ENCODE measurements at regions not wholly inside any gene's neighbourhood (a gene's known extent, or its start where the extent isn't known, plus 50 kb on each side); places are given as distances from the start of the nearest gene placed in this dataset.

- DNase-seq, result no peak
These were observed 51.4 kb upstream of the TMEM132E start for GRCh38 chr17:34527908-34528470.

GRCh38 chr17:34527136-34527907 lies 52.1 kb upstream of the TMEM132E start:
- DNase-seq, result no peak

DNA sequence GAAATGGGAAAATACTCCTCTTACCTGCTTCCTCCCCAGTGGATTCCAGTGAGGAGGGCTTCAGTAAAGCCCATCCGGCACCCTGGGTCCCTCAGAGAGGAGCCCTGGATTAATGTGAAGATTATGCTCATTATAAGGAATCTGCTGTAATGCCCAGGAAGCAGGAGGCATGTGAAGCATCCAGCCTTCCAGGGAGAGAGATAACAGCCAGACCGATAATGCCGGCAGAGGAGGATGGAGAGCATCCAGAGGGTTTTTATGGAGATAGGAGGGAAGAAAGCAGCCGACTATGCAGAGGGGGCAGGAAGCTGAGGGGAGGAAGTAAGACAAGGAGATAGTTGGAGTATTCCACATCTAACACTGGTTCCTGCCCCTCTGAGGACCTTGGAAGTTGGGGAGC lies 53.7 kb upstream of the TMEM132E start:
- no peak for DNase-seq

GRCh38 chr17:34521955-34522354 lies 57.4 kb upstream of the TMEM132E start:
- DNase-seq, result no peak

- no peak for DNase-seq
These were observed 60.1 kb upstream of the TMEM132E start for GRCh38 chr17:34519282-34519681.

DNA sequence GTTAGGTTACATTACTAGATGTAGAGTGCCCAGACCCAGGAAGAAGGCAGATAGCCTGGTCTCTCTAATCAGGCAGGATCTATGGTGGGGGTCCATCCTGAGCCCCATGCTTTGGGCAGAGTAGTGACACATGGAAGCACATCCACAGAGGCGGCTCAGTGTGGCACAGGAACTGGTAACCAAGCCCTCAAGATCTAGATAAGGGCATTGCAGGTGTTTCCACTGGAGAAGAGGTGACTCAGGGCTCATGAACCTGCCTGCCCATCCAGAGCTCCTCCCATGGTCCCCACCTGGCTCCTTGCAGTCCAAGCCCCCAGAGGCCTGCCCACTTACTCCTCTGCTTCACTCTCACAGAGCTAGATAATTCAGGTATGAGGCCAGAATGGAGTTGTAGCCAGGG lies 62.0 kb upstream of the TMEM132E start:
- no peak for DNase-seq

GRCh38 chr17:34511931-34512330 lies 67.5 kb upstream of the TMEM132E start:
- no peak for DNase-seq

GRCh38 chr17:34511265-34511664 lies 68.1 kb upstream of the TMEM132E start:
- DNase-seq, result no peak

DNA sequence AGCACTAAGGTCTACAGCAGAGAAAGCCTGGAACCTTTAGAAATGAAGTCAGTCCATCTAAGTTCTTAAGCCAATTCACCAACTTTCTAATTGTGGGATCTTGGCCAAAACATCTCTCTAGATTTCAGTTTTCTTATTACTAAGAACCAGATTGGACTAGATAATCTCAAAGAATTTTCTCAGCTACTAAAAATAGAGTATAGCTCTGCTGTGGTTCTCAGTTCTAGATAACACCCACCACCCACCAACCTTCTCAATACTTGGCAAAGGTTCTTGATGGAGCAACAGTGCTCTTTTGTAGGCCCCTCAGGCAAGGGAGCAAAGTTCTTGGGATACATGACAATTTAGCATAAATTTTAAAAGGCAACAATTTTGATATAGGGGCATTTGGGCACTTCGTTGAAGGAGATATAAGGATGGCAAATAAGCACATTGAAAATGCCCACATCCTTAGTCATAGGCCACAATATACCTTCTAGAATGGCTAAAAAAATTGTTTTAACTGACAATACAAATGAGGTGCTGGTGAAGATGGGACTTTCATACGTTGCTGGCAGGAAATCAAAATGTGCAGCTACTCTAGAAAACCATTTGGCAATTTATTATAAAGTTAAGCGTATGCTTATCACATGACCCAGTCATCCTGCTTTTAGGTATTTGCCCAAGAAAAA lies 74.4 kb upstream of the TMEM132E start:
- DNase-seq, result no peak

- DNase-seq, result peak; percentile 7 to 33
These were observed 75.7 kb upstream of the TMEM132E start for GRCh38 chr17:34503528-34504195.

DNA sequence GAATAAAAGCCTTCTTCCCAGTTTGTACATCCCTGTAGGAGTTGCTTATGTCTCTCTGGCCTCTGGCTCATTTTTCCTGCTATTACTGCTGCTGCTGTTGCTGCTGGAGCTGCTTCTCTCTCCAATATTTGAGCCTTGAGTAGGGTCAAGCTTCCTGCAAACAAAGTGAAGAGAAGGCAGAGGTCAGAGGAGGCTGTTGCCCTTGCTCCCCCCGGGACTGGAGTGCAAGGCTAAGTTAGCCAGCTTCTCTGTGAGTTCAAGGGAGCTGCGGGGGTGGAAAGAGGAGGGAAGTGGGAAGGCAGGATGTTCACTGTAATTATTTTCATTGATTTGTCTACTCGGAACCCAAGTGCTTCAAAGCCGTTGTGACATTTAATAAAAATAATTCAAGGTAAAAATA lies 77.0 kb upstream of the TMEM132E start:
- no peak for DNase-seq

DNA sequence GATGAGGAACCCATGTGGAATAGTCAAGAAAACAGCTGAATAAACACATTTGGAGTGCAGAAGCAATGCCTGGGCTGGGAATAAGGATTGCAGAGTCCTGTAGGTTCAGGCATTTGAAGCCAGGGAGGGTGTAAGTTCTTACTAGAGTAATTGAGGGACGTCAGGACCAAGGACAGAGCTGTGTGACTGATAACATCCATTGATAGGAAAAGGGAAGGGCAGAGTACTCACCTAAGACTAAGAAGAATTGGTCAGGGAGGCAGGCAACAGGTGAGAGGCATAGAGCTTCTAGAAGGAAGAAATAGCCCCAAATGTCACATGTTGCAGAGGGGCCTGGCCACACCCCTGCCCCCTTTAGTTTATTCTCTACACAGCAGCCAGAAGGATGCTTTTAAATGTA lies 79.8 kb upstream of the TMEM132E start:
- DNase-seq, result no peak

GRCh38 chr17:34493917-34494316 lies 85.5 kb upstream of the TMEM132E start:
- no peak for DNase-seq

DNA sequence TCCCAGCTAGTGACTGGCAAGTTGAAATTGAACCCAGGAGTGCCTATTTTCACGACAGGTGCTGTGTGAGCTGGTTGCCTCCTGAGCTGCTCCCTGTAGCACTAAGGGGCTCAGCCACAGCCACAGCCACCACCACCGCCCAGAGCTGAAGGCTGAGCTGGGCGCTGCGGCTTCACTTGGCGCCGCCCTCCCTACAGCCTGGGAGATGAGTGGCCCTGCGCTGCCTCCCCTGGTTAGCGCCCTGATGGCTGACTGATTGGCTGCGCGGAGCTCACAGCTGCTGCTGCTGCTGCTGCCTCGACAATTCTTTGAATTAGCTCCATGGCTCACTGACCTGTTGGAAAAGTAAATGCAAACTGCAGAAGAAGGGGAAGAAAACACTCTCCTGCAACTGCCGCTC lies 91.8 kb upstream of the TMEM132E start:
- DNase-seq, result no peak

DNA sequence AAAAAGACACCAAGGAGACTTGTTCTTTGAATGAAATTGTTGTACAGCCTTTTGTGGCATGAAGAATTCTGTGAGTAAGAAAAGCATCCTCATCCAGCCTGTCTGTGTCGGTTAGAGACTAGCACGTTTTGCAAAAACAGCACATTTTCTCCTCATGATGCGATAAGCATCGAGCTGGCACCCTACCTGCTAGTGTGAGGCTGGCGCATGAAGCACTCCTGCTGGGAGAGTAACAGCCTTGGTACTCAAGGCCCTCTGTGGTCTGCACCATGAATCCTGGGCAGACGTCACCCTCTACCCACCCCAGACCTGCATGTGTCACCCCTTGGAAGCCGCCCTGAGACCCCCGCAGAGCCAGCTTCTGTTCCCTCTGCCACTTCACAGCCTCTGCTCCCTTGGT lies 92.6 kb upstream of the TMEM132E start:
- no peak for DNase-seq

DNA sequence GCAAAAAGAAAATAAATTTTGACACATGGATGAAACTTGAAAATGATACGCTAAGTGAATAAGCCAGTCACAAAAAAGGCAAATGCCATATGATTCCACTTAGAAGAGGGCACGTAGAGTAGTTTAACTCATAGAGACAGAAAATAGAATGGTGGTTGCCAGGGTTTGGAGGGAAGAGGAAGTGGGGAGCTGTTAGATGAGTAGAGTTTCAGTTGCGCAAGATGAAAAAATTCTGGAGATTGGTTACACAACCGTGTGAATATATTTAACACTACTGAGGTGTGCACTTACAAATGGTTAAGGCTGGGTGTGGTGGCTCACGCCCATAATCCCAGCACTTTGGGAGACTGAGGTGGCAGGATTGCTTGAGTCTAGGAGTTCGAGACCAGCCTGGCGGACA lies 93.4 kb upstream of the TMEM132E start:
- no peak for DNase-seq

- DNase-seq, result no peak
These were observed 95.1 kb upstream of the TMEM132E start for GRCh38 chr17:34484193-34484733.

GRCh38 chr17:34482730-34483129 lies 96.7 kb upstream of the TMEM132E start:
- DNase-seq, result no peak

GRCh38 chr17:34481779-34482178 lies 97.6 kb upstream of the TMEM132E start:
- DNase-seq, result no peak

GRCh38 chr17:34479371-34479770 lies 100.0 kb upstream of the TMEM132E start:
- no peak for DNase-seq

- DNase-seq, result no peak
These were observed 101.1 kb upstream of the TMEM132E start for GRCh38 chr17:34478244-34478643.

- DNase-seq, result no peak
These were observed 104.1 kb upstream of the TMEM132E start for GRCh38 chr17:34475296-34475695.

DNA sequence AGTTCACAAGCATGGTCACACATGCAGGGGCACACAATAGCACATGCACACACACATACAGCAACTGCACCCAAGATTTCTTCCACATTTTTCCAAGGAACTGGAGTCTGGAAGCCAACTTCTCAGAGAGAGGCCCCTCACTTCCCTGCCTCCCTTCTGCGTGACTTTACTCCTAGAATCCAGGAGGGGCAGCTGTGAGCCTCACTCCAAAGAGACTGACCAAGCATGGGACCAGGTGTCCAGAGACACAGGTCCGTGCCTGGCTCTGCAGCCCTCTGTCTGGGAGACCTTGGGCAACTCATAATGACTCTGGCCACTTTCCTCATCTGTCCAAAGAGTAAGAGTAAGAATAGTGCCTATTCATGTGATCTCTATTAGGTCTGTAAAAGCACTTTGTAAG lies 104.7 kb upstream of the TMEM132E start:
- no peak for DNase-seq

Data from hippocampal formation (tissue), 2 donors.